ENCODE measurements at regions not wholly inside any gene's neighbourhood (a gene's known extent, or its start where the extent isn't known, plus 50 kb on each side); places are given as distances from the start of the nearest gene placed in this dataset.

DNA sequence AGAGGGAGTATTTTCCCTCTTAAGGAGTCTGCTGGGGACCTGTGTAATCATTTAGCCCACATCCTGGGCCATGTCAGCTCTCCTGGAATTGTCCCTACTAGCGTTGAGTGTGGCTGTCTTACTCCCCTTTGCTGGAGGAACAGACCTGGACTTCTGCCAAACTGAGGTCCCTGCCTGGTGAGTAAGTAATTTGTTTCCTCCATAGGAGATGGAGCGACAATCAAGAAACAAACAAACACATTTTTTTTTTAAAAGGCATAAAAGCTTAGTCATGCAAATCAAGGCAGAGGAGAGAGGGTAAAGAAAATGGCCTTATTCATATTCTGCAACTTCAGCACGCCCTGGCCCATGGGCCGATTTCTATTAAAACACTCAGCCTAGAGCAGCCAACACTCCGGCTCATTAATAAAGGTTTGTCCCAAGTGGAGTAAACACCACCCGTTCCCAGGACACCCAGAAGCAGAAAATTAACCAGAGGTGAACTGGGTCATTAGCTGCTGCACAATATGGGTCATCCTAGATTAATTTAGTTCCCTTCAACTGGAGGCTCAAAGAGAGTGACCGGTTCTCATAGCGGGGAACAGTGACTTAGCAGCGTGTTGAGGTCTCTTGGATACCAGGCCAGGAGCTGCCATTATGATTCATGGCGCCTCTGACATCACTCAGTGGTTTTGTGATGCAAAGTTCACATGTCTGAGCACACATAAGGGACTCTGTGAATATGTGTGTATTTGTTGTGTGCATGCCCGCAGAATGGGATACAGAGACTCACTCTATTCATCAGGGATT is 165.0 kb upstream of the SULF2 start:
- H3K36me3 ChIP-seq (replicated peaks), result no peaks in the 10 kb centered on the region
- DNase-seq, result peak; percentile 20
- TF ChIP-seq, protein P1, sequence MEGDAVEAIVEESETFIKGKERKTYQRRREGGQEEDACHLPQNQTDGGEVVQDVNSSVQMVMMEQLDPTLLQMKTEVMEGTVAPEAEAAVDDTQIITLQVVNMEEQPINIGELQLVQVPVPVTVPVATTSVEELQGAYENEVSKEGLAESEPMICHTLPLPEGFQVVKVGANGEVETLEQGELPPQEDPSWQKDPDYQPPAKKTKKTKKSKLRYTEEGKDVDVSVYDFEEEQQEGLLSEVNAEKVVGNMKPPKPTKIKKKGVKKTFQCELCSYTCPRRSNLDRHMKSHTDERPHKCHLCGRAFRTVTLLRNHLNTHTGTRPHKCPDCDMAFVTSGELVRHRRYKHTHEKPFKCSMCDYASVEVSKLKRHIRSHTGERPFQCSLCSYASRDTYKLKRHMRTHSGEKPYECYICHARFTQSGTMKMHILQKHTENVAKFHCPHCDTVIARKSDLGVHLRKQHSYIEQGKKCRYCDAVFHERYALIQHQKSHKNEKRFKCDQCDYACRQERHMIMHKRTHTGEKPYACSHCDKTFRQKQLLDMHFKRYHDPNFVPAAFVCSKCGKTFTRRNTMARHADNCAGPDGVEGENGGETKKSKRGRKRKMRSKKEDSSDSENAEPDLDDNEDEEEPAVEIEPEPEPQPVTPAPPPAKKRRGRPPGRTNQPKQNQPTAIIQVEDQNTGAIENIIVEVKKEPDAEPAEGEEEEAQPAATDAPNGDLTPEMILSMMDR (IDR thresholded peaks at IDR 0.05; ENCODE audit: low read depth, low read length, missing control alignments), result no peak
- H3K27ac ChIP-seq, result no peak overlapping the region
- H3K4me3 ChIP-seq (ENCODE audit: low read depth, low read length), result no peak overlapping the region
- in situ Hi-C loops (cut with HindIII; ENCODE audit: low pct_ligation_motif_present, low sequenced_read_pairs), result no loop called here
- no peaks in the 10 kb centered on the region for H3K27me3 ChIP-seq (replicated peaks)

DNA sequence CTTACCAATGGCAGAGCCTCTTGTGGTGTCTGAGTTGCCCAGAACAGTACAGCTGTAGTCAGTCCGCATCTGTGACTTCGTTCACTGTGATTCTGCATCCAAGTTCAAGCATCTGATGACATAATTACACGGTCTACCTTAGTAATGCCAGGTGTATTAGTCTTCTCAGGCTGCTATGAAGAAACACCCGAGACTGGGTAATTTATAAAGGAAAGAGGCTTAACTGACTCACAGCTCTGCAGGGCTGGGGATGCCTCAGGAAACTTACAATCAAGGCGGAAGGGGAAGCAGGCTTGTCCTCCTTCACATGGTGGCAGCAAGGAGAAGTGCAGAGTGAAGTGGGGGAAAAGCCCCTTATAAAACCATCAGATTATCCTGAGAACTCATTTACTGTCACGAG is 163.9 kb upstream of the SULF2 start:
- Histone ChIP-seq H3K27ac (no peak overlapping the region), H3K4me3 (ENCODE audit: low read depth, low read length) (no peak overlapping the region), H3K36me3 (replicated peaks) (no peaks in the 10 kb centered on the region), H3K27me3 (replicated peaks) (no peaks in the 10 kb centered on the region)
- in situ Hi-C loops (cut with HindIII; ENCODE audit: low pct_ligation_motif_present, low sequenced_read_pairs), result no loop called here
- no peak for DNase-seq
- TF ChIP-seq, protein P1 (IDR thresholded peaks at IDR 0.05; ENCODE audit: low read depth, low read length, missing control alignments), result no peak

DNA sequence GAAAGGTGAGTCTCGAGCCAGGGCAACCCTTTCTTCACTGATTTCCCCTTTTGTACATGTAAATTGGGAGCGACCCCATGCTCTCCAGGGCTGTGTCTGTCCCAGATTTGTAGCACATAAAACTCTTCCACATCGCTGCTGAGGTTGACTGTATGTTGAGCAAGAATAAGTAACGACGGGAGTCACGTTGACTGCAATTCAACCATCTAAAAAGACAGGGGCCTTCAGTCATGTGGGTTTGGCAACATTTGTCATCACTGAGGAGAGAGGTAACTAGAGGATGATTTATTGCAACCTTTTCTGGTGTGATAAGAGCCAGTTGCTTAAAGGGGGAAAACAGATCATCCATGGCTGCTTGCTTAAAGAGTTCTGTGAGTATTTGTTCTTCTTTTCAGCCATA is 159.4 kb upstream of the SULF2 start:
- TF ChIP-seq, protein P1 (IDR thresholded peaks at IDR 0.05; ENCODE audit: low read depth, low read length, missing control alignments), result no peak
- in situ Hi-C loops (cut with HindIII; ENCODE audit: low pct_ligation_motif_present, low sequenced_read_pairs), result no loop called here
- Histone ChIP-seq H3K36me3 (replicated peaks) (no peaks in the 10 kb centered on the region), H3K27ac (no peak overlapping the region), H3K27me3 (replicated peaks) (no peaks in the 10 kb centered on the region), H3K4me3 (ENCODE audit: low read depth, low read length) (no peak overlapping the region)
- no peak for DNase-seq

DNA sequence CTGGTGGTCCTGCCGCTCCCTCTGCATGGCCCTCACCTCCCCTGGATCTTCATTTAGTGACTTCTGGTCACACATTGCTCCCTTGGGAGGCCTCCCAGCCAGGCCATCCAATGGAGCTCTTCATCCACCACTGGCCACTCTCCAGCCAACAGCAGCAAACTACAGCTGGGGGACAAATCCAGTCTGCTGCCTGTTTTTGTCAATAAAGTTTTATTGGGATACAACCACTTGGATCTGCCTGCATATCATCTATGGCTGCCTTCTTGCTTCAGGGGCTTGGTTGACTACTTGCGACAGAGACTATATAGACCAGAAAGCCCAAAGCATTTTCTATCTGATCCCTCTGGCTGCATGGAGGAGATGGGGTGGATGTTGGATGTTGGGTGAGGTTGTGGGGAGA is 156.6 kb upstream of the SULF2 start:
- Histone ChIP-seq H3K36me3 (replicated peaks) (no peaks in the 10 kb centered on the region), H3K4me3 (ENCODE audit: low read depth, low read length) (no peak overlapping the region), H3K27me3 (replicated peaks) (no peaks in the 10 kb centered on the region), H3K27ac (no peak overlapping the region)
- no peak for DNase-seq
- TF ChIP-seq, protein P1 (IDR thresholded peaks at IDR 0.05; ENCODE audit: low read depth, low read length, missing control alignments), result no peak
- in situ Hi-C loops (cut with HindIII; ENCODE audit: low pct_ligation_motif_present, low sequenced_read_pairs), result no loop called here

DNA sequence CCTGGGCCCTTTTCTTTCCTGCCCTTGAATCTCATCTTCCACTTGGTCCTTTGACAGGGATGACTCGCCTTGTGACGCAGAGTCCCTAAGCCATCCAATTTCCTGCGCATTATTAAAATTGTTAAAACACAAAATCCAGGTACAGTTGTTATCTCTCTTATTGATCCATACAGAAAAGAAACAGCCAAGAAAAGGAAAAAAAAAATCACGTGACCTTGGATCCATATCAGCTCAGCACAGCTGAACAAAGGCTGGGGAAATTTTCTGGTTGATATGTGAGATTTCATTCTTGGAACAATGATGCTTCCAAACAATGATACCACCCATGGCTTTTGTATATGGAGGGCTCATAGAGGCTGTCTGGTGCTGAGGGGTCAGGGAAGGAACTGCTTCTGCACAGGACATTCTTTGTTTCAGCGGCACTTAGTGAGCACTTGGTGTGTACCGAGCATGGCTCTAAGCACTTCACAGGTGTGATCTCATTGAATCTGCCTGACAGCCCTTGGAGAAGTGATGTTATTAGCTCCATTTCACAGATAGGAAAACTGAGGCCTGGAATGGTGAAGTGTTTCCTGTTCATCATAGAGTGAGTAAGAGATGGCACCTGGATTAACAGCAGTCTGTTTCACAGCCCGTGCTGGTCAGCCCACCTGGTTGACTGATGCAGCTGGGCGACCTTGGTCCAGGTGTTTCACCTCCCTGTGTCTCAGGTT is 155.0 kb upstream of the SULF2 start:
- DNase-seq, result no peak
- TF ChIP-seq, protein P1 (IDR thresholded peaks at IDR 0.05; ENCODE audit: low read depth, low read length, missing control alignments), result no peak
- in situ Hi-C loops (cut with HindIII; ENCODE audit: low pct_ligation_motif_present, low sequenced_read_pairs), result no loop called here
- H3K4me3 ChIP-seq (ENCODE audit: low read depth, low read length), result no peak overlapping the region
- H3K36me3 ChIP-seq (replicated peaks), result no peaks in the 10 kb centered on the region
- no peaks in the 10 kb centered on the region for H3K27me3 ChIP-seq (replicated peaks)
- H3K27ac ChIP-seq, result no peak overlapping the region

All from brain microvascular endothelial cell (primary cell).